Duodenal mucosa (tissue), 2 donors: ENCODE measurements at regions not wholly inside any gene's neighbourhood (a gene's known extent, or its start where the extent isn't known, plus 50 kb on each side); places are given as distances from the start of the nearest gene placed in this dataset.

Experiments
- H3K27ac ChIP-seq: one replicate; pipeline ENCODE4 v1.7.0; 2013; ENCODE audit warnings: low read depth, low read length
- H3K27me3 ChIP-seq, 2 donors: one replicate each; pipeline ENCODE4 v1.7.0; 2013; ENCODE audit warnings: low read length in 2 of 2, control low read depth in 1 of 2; ENCODE audit not compliant: insufficient read depth in 2 of 2, control insufficient read depth in 1 of 2
- H3K36me3 ChIP-seq, 2 donors: one replicate each; pipeline ENCODE4 v1.7.0; 2013; ENCODE audit warnings: low read length in 2 of 2, control low read depth in 1 of 2; ENCODE audit not compliant: insufficient read depth in 2 of 2, control insufficient read depth in 1 of 2
- H3K4me1 ChIP-seq, 2 donors: one replicate each; pipeline ENCODE4 v1.7.0; 2013; ENCODE audit warnings: low read length in 2 of 2, control low read depth in 1 of 2; ENCODE audit not compliant: insufficient read depth in 2 of 2, control insufficient read depth in 1 of 2
- H3K4me3 ChIP-seq, 2 donors: one replicate each; pipeline ENCODE4 v1.7.0; 2013; ENCODE audit warnings: low read length in 2 of 2, low read depth in 1 of 2
- H3K9ac ChIP-seq, 2 donors: one replicate each; pipeline ENCODE4 v1.7.0; 2013; ENCODE audit warnings: low read length in 2 of 2, low read depth in 1 of 2
- H3K9me3 ChIP-seq, 2 donors: one replicate each; pipeline ENCODE4 v1.7.0; 2013; ENCODE audit warnings: low read length in 2 of 2, control low read depth in 1 of 2; ENCODE audit not compliant: control insufficient read depth in 1 of 2

DNA sequence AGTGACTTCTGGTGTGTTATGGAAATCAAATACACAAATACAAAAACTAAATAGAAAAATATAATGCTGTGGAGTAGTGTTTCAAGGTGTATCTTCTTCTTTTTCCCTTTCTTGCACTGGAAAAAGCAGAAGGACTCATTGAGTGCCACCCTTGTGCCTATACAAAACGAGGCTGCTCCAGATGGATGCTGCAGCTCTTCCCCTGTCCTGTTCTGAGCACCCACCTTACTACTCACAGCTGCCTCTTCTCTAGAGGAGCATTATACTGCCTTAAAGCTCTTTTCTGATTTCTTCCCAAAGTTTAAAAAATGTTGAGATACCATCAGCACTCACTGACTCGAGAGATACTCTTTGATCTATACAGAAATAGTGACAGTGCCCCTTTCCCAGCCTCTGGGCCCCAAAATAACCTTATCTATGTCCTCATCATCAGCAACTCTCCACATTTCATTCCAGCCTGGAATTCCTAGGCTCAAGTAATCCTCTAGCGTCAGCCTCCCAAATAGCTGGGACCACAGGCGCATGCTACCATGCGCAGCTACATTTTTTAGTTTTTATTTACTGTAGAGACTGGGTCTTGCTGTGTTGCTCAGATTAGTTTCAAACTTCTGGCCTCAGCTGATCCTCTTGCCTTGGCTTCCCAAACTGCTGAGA, 1356.1 kb upstream of the NRXN1 start:
- Histone ChIP-seq H3K4me1 (no peaks in the 10 kb centered on the region), H3K4me3 (no peak overlapping the region), H3K27ac (no peak overlapping the region), H3K36me3 (no peaks in the 10 kb centered on the region), H3K9ac (no peak overlapping the region), H3K27me3 (no peaks in the 10 kb centered on the region), H3K9me3 (peaks cover 0 to 4% of the 10 kb centered on the region in 2 donors)

DNA sequence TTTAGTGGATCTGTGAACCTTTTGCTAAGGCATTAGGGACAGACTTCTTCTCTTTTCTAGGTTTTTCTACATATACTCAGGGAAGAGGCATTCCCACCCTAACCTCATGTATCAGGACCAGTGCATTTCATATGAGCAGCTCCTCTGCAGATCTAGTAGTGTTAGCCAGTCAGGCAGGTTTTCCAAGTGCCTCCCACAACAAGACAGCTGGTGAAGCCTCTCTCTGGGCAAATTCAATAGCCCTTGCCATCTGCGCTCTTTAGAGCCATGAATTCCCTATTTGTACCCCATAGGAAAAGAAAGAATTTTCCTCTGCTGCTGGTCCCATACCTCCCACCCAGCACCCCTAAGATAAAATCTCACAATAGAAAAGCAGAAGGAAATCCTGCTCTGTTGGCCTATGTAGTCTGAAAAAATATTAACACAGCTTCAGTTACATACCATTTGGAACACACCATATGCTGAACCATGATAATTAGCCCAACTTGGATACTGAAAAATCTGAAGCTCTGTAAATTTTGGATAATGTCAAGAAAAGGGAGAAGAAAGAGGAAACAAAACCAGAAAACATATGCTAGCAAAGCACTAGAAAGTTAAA, 1354.6 kb upstream of the NRXN1 start:
- H3K9ac ChIP-seq, result no peak overlapping the region
- no peak overlapping the region for H3K4me3 ChIP-seq
- H3K36me3 ChIP-seq, result no peaks in the 10 kb centered on the region
- H3K9me3 ChIP-seq, result peaks cover 0 to 7% of the 10 kb centered on the region in 2 donors
- no peaks in the 10 kb centered on the region for H3K4me1 ChIP-seq
- no peaks in the 10 kb centered on the region for H3K27me3 ChIP-seq
- H3K27ac ChIP-seq, result no peak overlapping the region

DNA sequence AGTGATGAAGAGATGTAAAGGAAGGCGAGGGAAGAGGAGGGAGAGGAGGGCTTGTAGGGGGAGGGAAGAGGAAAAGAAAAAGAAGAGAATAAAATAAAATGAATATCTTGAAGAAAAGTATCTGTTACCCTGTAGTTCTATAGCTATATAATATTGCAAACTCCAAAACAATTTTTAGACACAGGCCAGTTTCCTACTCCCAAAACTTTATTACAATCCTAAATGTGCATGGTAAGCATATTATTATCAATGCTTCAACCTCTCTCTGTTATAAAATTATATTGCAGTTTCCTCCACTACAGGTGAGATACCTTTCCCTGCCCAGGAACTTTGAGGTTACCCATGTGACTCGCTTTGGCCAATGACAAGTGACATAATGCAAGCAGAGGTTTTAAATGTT, 1351.6 kb upstream of the NRXN1 start:
- H3K9me3 ChIP-seq, result peaks cover 7 to 13% of the 10 kb centered on the region in 2 donors

DNA sequence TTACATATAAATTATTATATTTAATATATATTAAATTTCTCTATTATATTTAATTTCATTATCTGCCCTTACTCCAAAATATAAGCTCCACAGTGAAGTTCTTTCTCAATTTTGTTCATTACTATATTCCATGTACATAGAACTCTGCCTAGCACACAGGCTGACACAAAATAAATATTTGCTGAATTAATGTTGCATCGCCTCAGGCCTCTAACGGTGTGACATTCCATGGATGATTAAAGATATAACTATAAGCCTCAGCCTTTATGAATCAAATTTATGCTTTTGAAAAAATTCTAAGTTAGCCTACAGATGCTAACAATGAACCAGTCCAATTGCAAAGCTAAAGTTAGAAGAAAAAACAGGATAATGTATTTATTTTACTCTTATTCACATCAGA, 1337.2 kb upstream of the NRXN1 start:
- H3K9ac ChIP-seq, result no peak overlapping the region
- H3K4me3 ChIP-seq, result no peak overlapping the region
- H3K4me1 ChIP-seq, result no peaks in the 10 kb centered on the region
- peaks cover 0 to 4% of the 10 kb centered on the region in 2 donors for H3K9me3 ChIP-seq
- H3K27ac ChIP-seq, result no peak overlapping the region
- H3K36me3 ChIP-seq, result no peaks in the 10 kb centered on the region
- no peaks in the 10 kb centered on the region for H3K27me3 ChIP-seq

More for the DNA sequence above, 1351.6 kb upstream of the NRXN1 start:
- Histone ChIP-seq H3K9ac (no peak overlapping the region), H3K36me3 (no peaks in the 10 kb centered on the region), H3K4me3 (no peak overlapping the region), H3K27ac (no peak overlapping the region), H3K27me3 (no peaks in the 10 kb centered on the region), H3K4me1 (no peaks in the 10 kb centered on the region)

DNA sequence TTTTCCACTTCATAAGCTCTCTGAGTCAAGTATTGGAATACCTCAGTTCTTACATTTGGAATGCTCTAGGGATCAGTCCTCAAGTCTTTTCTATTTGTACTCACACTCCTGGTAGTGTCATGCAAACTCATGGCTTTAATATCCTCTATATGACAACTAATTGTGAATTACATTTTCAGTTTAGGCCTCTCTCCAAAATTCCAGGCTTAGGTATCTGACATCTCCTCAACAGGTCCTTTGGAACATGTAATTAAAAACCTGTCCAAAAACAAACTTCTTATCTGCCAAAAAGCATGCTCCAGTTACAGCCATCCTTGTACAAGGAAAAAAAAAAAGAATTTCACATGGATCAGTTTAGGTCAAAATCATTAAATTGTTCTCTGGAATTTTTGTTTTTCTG, 1336.2 kb upstream of the NRXN1 start:
- Histone ChIP-seq H3K36me3 (no peaks in the 10 kb centered on the region), H3K27ac (no peak overlapping the region), H3K4me1 (no peaks in the 10 kb centered on the region), H3K9me3 (peaks cover 0 to 10% of the 10 kb centered on the region in 2 donors), H3K27me3 (no peaks in the 10 kb centered on the region), H3K4me3 (no peak overlapping the region), H3K9ac (no peak overlapping the region)

DNA sequence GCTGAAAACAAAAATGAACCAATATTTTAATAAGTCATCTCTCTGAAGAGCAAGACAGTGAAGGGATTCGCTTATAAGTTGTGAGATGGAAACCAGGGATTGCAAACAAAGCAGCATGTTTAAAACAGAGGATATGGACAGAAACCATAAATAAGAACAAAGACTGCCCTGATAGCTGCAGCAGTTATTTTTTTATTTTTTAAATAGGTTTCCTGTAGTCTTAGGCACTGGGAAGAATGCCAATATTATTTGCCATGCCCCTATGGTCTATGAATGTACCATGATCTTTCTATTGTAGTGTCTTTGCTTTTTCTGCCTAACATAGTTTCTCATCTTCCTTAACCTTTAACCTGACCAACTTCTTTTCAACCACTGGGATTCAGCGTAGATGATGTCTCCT, 1334.0 kb upstream of the NRXN1 start:
- peaks cover 0 to 10% of the 10 kb centered on the region in 2 donors for H3K9me3 ChIP-seq
- H3K4me3 ChIP-seq, result no peak overlapping the region
- H3K27ac ChIP-seq, result no peak overlapping the region
- H3K9ac ChIP-seq, result no peak overlapping the region
- no peaks in the 10 kb centered on the region for H3K27me3 ChIP-seq
- no peaks in the 10 kb centered on the region for H3K36me3 ChIP-seq
- H3K4me1 ChIP-seq, result no peaks in the 10 kb centered on the region

DNA sequence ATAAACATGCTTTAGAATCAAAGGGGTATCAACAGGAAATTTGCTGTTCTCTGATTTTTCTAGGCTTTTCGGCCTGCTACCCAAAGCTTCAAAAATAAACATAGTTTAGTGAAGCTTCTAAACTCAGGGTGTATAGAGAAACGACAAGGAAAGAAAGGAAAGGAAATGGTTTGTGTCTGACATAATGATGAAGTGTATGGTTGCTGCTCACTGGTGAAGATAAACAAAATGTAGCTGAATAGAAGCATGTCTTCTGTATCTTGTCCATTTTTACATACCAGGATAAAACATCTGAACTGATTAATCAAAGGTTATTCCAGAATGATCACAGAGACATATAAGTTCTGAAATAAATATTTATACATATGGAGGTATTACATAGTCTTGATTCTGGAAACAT, 1324.6 kb upstream of the NRXN1 start:
- H3K36me3 ChIP-seq, result no peaks in the 10 kb centered on the region
- no peak overlapping the region for H3K27ac ChIP-seq
- no peak overlapping the region for H3K4me3 ChIP-seq
- no peaks in the 10 kb centered on the region for H3K4me1 ChIP-seq
- peaks cover 0 to 7% of the 10 kb centered on the region in 2 donors for H3K9me3 ChIP-seq
- H3K27me3 ChIP-seq, result no peaks in the 10 kb centered on the region
- no peak overlapping the region for H3K9ac ChIP-seq

DNA sequence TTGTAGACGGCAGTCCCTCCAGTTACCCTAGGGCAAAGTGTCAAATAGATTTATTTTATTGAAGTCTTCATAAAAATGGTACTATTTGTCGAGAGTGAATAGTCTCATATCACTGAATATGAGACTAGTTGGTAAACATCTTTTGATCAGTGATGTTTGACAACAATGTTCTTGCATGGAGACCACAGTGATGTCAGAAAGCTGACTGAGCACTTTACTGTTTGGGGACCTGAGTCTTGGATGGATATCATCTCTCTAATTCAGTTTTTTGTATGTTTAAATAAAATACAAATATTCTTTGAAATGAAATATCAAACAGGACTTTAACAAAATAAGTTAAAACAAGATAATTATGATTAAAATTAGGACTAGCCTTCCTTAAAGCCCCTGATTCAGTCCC, 1315.4 kb upstream of the NRXN1 start:
- H3K27me3 ChIP-seq, result no peaks in the 10 kb centered on the region
- no peak overlapping the region for H3K27ac ChIP-seq
- no peak overlapping the region for H3K9ac ChIP-seq
- H3K4me3 ChIP-seq, result no peak overlapping the region
- peaks cover 0 to 5% of the 10 kb centered on the region in 2 donors for H3K9me3 ChIP-seq
- no peaks in the 10 kb centered on the region for H3K4me1 ChIP-seq
- H3K36me3 ChIP-seq, result no peaks in the 10 kb centered on the region

DNA sequence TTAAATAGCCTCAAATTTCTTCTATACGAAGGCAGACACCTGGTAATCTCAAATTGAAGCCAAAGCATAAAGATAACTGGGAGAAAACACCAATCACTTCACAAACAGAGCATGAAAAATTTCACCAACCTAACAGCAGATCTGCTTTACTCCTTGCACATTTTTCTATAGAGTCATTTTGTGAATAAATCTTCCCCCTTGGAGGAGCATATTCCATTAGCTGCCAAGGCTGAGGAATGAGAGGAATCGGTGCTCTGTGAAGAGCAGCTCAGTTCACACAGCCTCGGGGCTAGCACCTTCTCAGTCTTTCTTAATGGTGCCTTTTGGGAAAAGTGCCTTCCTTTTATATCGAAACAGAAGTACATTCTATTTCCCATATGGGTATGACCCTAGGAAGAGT, 1313.7 kb upstream of the NRXN1 start:
- Histone ChIP-seq H3K9ac (no peak overlapping the region), H3K27ac (no peak overlapping the region), H3K36me3 (no peaks in the 10 kb centered on the region), H3K27me3 (no peaks in the 10 kb centered on the region), H3K4me1 (no peaks in the 10 kb centered on the region), H3K4me3 (no peak overlapping the region), H3K9me3 (peaks cover 0 to 5% of the 10 kb centered on the region in 2 donors)

DNA sequence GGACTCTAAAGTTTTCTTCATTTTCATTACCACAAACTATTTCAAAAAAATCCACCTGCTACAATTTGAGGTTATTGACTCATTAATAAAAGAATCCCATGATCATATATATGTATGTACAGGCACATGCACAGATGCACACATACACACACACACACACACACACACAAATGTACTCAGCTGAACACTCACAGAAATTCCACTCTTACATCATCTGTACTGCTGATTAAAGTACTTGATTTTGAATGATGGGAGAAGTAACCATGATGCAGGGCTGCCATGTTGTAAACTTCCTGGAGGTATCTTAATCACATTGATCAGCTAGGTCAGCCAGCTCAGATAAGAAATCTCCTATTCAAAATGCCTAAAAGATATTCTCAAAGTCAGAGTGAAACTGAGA, 1313.2 kb upstream of the NRXN1 start:
- Histone ChIP-seq H3K9ac (no peak overlapping the region), H3K9me3 (peaks cover 0 to 5% of the 10 kb centered on the region in 2 donors), H3K27ac (no peak overlapping the region), H3K27me3 (no peaks in the 10 kb centered on the region), H3K4me1 (no peaks in the 10 kb centered on the region), H3K36me3 (no peaks in the 10 kb centered on the region), H3K4me3 (no peak overlapping the region)
